K562 (cell line): ENCODE measurements at regions not wholly inside any gene's neighbourhood (a gene's known extent, or its start where the extent isn't known, plus 50 kb on each side); places are given as distances from the start of the nearest gene placed in this dataset.

Experiments
- ATAC-seq: fragments of 200-7000 bp; cut with Tn5 transposase; 3 replicates; pipeline ENCODE4 v1.9.1; 2020; ENCODE audit warnings: moderate library complexity
- BruUV-seq: library from RNA; stranded (reverse); fragments of 400-500 nt; replicated peaks from 2 replicates; lab custom pipeline; 2021; lab: Mats Ljungman, UMichigan
- CTCF ChIA-PET: fragments of 300-600 bp; formaldehyde crosslinking; extraction: SDS; loops from one replicate; lab custom pipeline; 2021; ENCODE audit warnings: low intra/inter-chr PET ratio; lab: Yijun Ruan, JAX
- POLR2A ChIA-PET: fragments of 300-600, 350-650 bp; sonication (Branson Sonifier 250); formaldehyde crosslinking; extraction: SDS; loops from one replicate; lab custom pipeline; 2021; ENCODE audit warnings: antibody characterized with exemption, inconsistent platforms; lab: Yijun Ruan, JAX
- DNase-seq, 4 experiments: peaks; one replicate each; pipeline versions ENCODE4 v3.0.0 to v3.0.0-alpha.2; 2011 to 2018; ENCODE audit warnings: low spot score in 3 of 4, mixed read lengths in 3 of 4; ENCODE audit errors: extremely low read depth in 1 of 4
- FAIRE-seq: peaks from 2 replicates; lab custom pipeline; 2011; peaks lifted over from hg19 to GRCh38; lab: Jason Lieb, UNC
- H2AFZ ChIP-seq: 2 replicates; pipeline ENCODE4 v1.6.0; 2011; ENCODE audit warnings: low read depth, low read length, control low read depth, inconsistent platforms
- H3K27ac ChIP-seq: fragments of 200-600 bp; 3 replicates; pipeline ENCODE4 v1.8.0; 2011; ENCODE audit warnings: low read depth, mild to moderate bottlenecking, control low read depth, inconsistent platforms, low read length, moderate library complexity, mixed read lengths; ENCODE audit errors: extremely low read depth
- H3K27me3 ChIP-seq, 2 experiments: fragments of 300-600 bp in 1 of 2; 2 replicates in 1 of 2; 3 replicates in 1 of 2; pipeline versions ENCODE4 v1.6.0 to v1.8.0; 2011; ENCODE audit warnings: inconsistent platforms in 2 of 2, low read length in 2 of 2, mild to moderate bottlenecking in 1 of 2, mixed read lengths in 1 of 2, moderate library complexity in 1 of 2; ENCODE audit not compliant: control insufficient read depth in 2 of 2, insufficient read depth in 2 of 2
- H3K36me3 ChIP-seq: fragments of 300-600 bp; 3 replicates; pipeline ENCODE4 v1.8.0; 2011; ENCODE audit warnings: mild to moderate bottlenecking, low read length, inconsistent platforms; ENCODE audit not compliant: control insufficient read depth, insufficient read depth
- H3K4me1 ChIP-seq, 2 experiments: fragments of 200-600 bp in 1 of 2; replicated peaks in 1 of 2; 2 replicates in 1 of 2; 3 replicates in 1 of 2; pipeline versions ENCODE4 v1.5.1 to v1.8.0; 2011; ENCODE audit warnings: inconsistent platforms in 2 of 2, low read length in 2 of 2, mild to moderate bottlenecking in 1 of 2, mixed read lengths in 1 of 2, moderate library complexity in 1 of 2; ENCODE audit not compliant: control insufficient read depth in 2 of 2, insufficient read depth in 2 of 2
- H3K4me2 ChIP-seq: 2 replicates; pipeline ENCODE4 v1.6.1; 2011; ENCODE audit warnings: low read length, control low read depth, inconsistent platforms, mixed read lengths; ENCODE audit not compliant: insufficient read depth
- H3K4me3 ChIP-seq: fragments of 200-600 bp; sonication (generic), shearing (Covaris generic); 2 replicates; pipeline ENCODE4 v1.5.1; 2016; ENCODE audit warnings: control low read depth, inconsistent platforms
- H3K79me2 ChIP-seq: fragments of 200-600 bp; 3 replicates; pipeline ENCODE4 v1.8.0; 2011; ENCODE audit warnings: low read length, inconsistent platforms; ENCODE audit not compliant: control insufficient read depth, insufficient read depth
- H3K9ac ChIP-seq, 2 experiments: 2 replicates each; pipeline versions ENCODE4 v1.6.0 to v1.6.1; 2011; ENCODE audit warnings: low read depth in 2 of 2, low read length in 2 of 2, control low read depth in 1 of 2, inconsistent platforms in 1 of 2, mild to moderate bottlenecking in 1 of 2, mixed read lengths in 1 of 2; ENCODE audit not compliant: insufficient read depth in 1 of 2
- H3K9me1 ChIP-seq: one replicate; pipeline ENCODE4 v1.6.0; 2011; ENCODE audit warnings: inconsistent platforms, mild to moderate bottlenecking, low read length, moderate library complexity; ENCODE audit not compliant: control insufficient read depth, insufficient read depth
- H3K9me3 ChIP-seq: replicated peaks from 2 replicates; pipeline ENCODE4 v1.5.1; 2011; ENCODE audit warnings: low read depth, low read length, inconsistent platforms; ENCODE audit not compliant: control insufficient read depth, insufficient read depth
- H4K20me1 ChIP-seq: replicated peaks from 2 replicates; pipeline ENCODE4 v1.6.1; 2011; ENCODE audit warnings: low read length, inconsistent platforms, mixed read lengths; ENCODE audit not compliant: control insufficient read depth, insufficient read depth
- ARHGAP35 ChIP-seq: fragments of 450-650 bp; IDR thresholded peaks from 2 replicates; pipeline ENCODE4 v1.6.1; 2018; ENCODE audit not compliant: partially characterized antibody
- CUX1 ChIP-seq: fragments of 200-800 bp; sonication (Bioruptor generic); IDR thresholded peaks from 2 replicates; pipeline ENCODE4 v1.6.1; 2016; ENCODE audit warnings: missing genetic modification characterization, missing compliant biosample characterization
- ERF ChIP-seq: fragments of 450-650 bp; formaldehyde crosslinking; IDR thresholded peaks from 2 replicates; pipeline ENCODE4 v1.4.0; 2020; ENCODE audit warnings: mild to moderate bottlenecking, mixed read lengths
- ETS2 ChIP-seq: IDR thresholded peaks from 2 replicates; pipeline ENCODE4 v1.6.1; 2016; ENCODE audit warnings: borderline replicate concordance, missing genetic modification characterization, mild to moderate bottlenecking, moderate library complexity, missing compliant biosample characterization; ENCODE audit not compliant: poor library complexity, severe bottlenecking
- NFE2L1 ChIP-seq: fragments of 450-650 bp; IDR thresholded peaks from 2 replicates; pipeline ENCODE4 v1.6.1; 2016; ENCODE audit warnings: missing genetic modification characterization, low read depth, mild to moderate bottlenecking, missing compliant biosample characterization, moderate library complexity, borderline replicate concordance
- OTX1 ChIP-seq: fragments of 450-650 bp; formaldehyde crosslinking; IDR thresholded peaks from 2 replicates; pipeline ENCODE4 v1.4.0; 2022; ENCODE audit warnings: mild to moderate bottlenecking
- SLC30A9 ChIP-seq: fragments of 250-450 bp; sonication (Bioruptor Pico); IDR thresholded peaks from 2 replicates; pipeline ENCODE4 v1.8.0; 2022; ENCODE audit warnings: mild to moderate bottlenecking, moderate library complexity
- SMARCA4 ChIP-seq: fragments of 450-650 bp; IDR thresholded peaks from 2 replicates; pipeline ENCODE4 v1.6.1; 2016
- SNIP1 ChIP-seq: fragments of 450-650 bp; IDR thresholded peaks from 2 replicates; pipeline ENCODE4 v1.7.1; 2017; ENCODE audit warnings: low read depth, mild to moderate bottlenecking
- TBL1XR1 ChIP-seq, 2 experiments: IDR thresholded peaks; 2 replicates each; pipeline ENCODE4 v1.6.1; 2012; ENCODE audit warnings: improper control_type of control experiment in 2 of 2, low read length in 2 of 2, mild to moderate bottlenecking in 1 of 2
- THRAP3 ChIP-seq: fragments of 450-650 bp; IDR thresholded peaks from 2 replicates; pipeline ENCODE4 v1.6.1; 2016; ENCODE audit warnings: mild to moderate bottlenecking, inconsistent platforms, borderline replicate concordance
- TSC22D4 ChIP-seq: fragments of 450-650 bp; IDR thresholded peaks from 2 replicates; pipeline ENCODE4 v1.6.1; 2016; ENCODE audit warnings: missing genetic modification characterization, missing biosample characterization, control low read depth
- ZC3H4 ChIP-seq: sonication (generic); formaldehyde crosslinking; IDR thresholded peaks from 2 replicates; pipeline ENCODE4 v1.9.0; 2021; ENCODE audit warnings: missing genetic modification reagents, borderline replicate concordance
- ZNF830 ChIP-seq: fragments of 250-450 bp; sonication (Bioruptor Pico); IDR thresholded peaks from 2 replicates; pipeline ENCODE4 v1.5.0; 2021; ENCODE audit warnings: mild to moderate bottlenecking
- WGBS: fragments of 100-300 bp; shearing (Covaris generic); methylation state at CpG from one replicate; pipeline ENCODE4 v1.1.6; 2016; ENCODE audit warnings: low coverage, mixed read lengths; ENCODE audit not compliant: insufficient coverage; ENCODE audit errors: missing lambda C conversion rate; 5-methylcytosine and 5-hydroxymethylcytosine counted together
- in situ Hi-C: fragments of 300-500 bp; cut with MboI; formaldehyde crosslinking; loops from 4 replicates; pipeline ENCODE4 v1.15.0; 2018; ENCODE audit warnings: inconsistent platforms, mixed read lengths
- intact Hi-C: fragments of 100-400 bp; cut with micrococcal nuclease; formaldehyde crosslinking; loops from 2 replicates; pipeline ENCODE4 v1.14.2; 2022

GRCh38 chr2:114025030-114025429 lies 135.1 kb downstream of the ACTR3 start:
- Histone ChIP-seq H3K27ac (no peak overlapping the region), H3K79me2 (no peaks in the 10 kb centered on the region), H3K36me3 (no peaks in the 10 kb centered on the region), H3K4me2 (no peak overlapping the region), H4K20me1 (no peaks in the 10 kb centered on the region), H3K4me1 (no peaks in the 10 kb centered on the region), H3K9ac (no peak overlapping the region), H3K9me1 (no peaks in the 10 kb centered on the region), H3K4me3 (no peak overlapping the region), H3K9me3 (no peaks in the 10 kb centered on the region), H2AFZ (no peak overlapping the region), H3K27me3 (no peaks in the 10 kb centered on the region)
- FAIRE-seq (no peak), DNase-seq (no peak), ATAC-seq (no peak)
- BruUV-seq = no TSS peak
- POLR2A ChIA-PET = no interaction called here
- 0% methylated on average over 3 of the region's 3 CpGs for WGBS
- no peak for TF ChIP-seq THRAP3
- no peak for TF ChIP-seq CUX1 (CRISPR knock-in tag)
- no peak for TF ChIP-seq ARHGAP35
- no peak for TF ChIP-seq NFE2L1
- TF ChIP-seq TSC22D4 = no peak
- no peak for TF ChIP-seq SNIP1
- TF ChIP-seq SMARCA4 = no peak
- no peak for TF ChIP-seq TBL1XR1 (IDR thresholded peaks at IDR 0.05; ENCODE audit: low read length in 2 of 2)
- TF ChIP-seq SLC30A9 (CRISPR knock-in tag) = no peak
- no peak for TF ChIP-seq ZC3H4 (CRISPR knock-in tag)
- no peak for TF ChIP-seq ETS2
- no peak for TF ChIP-seq ZNF830 (CRISPR knock-in tag)
- no peak for TF ChIP-seq ERF (CRISPR knock-in tag)
- no peak for TF ChIP-seq OTX1 (CRISPR knock-in tag)
- in situ Hi-C loops = no loop called here
- CTCF ChIA-PET = no interaction called here
- intact Hi-C loops = no loop called here
